Lower leg skin (tissue), 3 donors: ENCODE measurements at regions not wholly inside any gene's neighbourhood (a gene's known extent, or its start where the extent isn't known, plus 50 kb on each side); places are given as distances from the start of the nearest gene placed in this dataset.

Experiments
- CTCF ChIP-seq, 3 donors: fragments of 450-650 bp; IDR thresholded peaks; one replicate each; pipeline ENCODE4 v1.5.1; 2016; ENCODE audit warnings: antibody characterized with exemption in 3 of 3, mild to moderate bottlenecking in 3 of 3, moderate library complexity in 2 of 3
- POLR2A ChIP-seq, 2 donors: fragments of 450-650 bp; IDR thresholded peaks; one replicate each; pipeline ENCODE4 v1.6.1; 2016 to 2017; ENCODE audit warnings: antibody characterized with exemption in 2 of 2, mild to moderate bottlenecking in 1 of 2, moderate library complexity in 1 of 2

- no peak for TF ChIP-seq CTCF (IDR thresholded peaks at IDR 0.05)
- no peak for TF ChIP-seq POLR2A (IDR thresholded peaks at IDR 0.05)
Measured at GRCh38 chr13:94795292-94795691, 82.9 kb upstream of the SOX21 start.
